ENCODE measurements at regions not wholly inside any gene's neighbourhood (a gene's known extent, or its start where the extent isn't known, plus 50 kb on each side); places are given as distances from the start of the nearest gene placed in this dataset.

DNA sequence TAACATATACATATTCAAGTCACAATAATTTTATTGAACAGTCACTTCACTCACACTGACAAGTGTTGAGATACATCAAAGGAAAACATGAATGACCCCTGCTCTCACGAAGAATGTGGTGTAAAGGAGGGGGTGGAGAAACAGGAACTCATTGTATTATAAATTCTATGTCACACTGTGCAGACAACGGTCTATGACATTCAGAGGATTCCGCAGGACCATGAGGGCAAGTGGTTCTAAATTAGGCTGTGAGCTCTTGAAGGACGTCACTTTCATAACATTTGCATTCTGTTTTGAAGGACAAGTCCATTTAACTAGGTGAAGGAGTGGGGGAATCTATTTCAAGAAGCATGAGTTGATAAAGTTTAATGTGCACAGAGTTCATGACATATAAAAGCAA, 415.2 kb upstream of the HS3ST1 start:
- Histone ChIP-seq H3K27ac (ENCODE audit: low read length) (no peak overlapping the region), H3K27me3 (replicated peaks; ENCODE audit: insufficient read depth, low read length) (no peaks in the 10 kb centered on the region), H3K4me2 (ENCODE audit: low read depth, low read length) (no peak overlapping the region), H3K9ac (ENCODE audit: low read length) (no peak overlapping the region), H3K36me3 (replicated peaks; ENCODE audit: insufficient read depth, low read length) (no peaks in the 10 kb centered on the region), H3F3A (ENCODE audit: insufficient read depth, low read length) (no peaks in the 10 kb centered on the region), H2AFZ (ENCODE audit: low read length) (no peak overlapping the region), H3K4me3 (ENCODE audit: low read length) (no peak overlapping the region), H3K9me3 (replicated peaks; ENCODE audit: insufficient read depth, low read length) (no peaks in the 10 kb centered on the region), H3K9me2 (replicated peaks; ENCODE audit: insufficient read depth, low read length) (no peaks in the 10 kb centered on the region), H3K4me1 (ENCODE audit: low read length) (no peaks in the 10 kb centered on the region), H4K20me1 (ENCODE audit: insufficient read depth, low read length) (no peaks in the 10 kb centered on the region), H3K79me2 (ENCODE audit: low read length) (no peaks in the 10 kb centered on the region)
- TF ChIP-seq, protein P1, sequence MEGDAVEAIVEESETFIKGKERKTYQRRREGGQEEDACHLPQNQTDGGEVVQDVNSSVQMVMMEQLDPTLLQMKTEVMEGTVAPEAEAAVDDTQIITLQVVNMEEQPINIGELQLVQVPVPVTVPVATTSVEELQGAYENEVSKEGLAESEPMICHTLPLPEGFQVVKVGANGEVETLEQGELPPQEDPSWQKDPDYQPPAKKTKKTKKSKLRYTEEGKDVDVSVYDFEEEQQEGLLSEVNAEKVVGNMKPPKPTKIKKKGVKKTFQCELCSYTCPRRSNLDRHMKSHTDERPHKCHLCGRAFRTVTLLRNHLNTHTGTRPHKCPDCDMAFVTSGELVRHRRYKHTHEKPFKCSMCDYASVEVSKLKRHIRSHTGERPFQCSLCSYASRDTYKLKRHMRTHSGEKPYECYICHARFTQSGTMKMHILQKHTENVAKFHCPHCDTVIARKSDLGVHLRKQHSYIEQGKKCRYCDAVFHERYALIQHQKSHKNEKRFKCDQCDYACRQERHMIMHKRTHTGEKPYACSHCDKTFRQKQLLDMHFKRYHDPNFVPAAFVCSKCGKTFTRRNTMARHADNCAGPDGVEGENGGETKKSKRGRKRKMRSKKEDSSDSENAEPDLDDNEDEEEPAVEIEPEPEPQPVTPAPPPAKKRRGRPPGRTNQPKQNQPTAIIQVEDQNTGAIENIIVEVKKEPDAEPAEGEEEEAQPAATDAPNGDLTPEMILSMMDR (IDR thresholded peaks at IDR 0.05; ENCODE audit: low read length), result no peak
- no peak for TF ChIP-seq EZH2phosphoT487 (IDR thresholded peaks at IDR 0.05; ENCODE audit: low read length)
- no peak for TF ChIP-seq EZH2 (optimal IDR thresholded peaks at IDR 0.05; ENCODE audit: low read depth, low read length)
- no peak for DNase-seq

GRCh38 chr4:11843340-11843739, 414.6 kb upstream of the HS3ST1 start:
- Histone ChIP-seq H3K79me2 (ENCODE audit: low read length) (no peaks in the 10 kb centered on the region), H3K4me3 (ENCODE audit: low read length) (no peak overlapping the region), H3K36me3 (replicated peaks; ENCODE audit: insufficient read depth, low read length) (no peaks in the 10 kb centered on the region), H4K20me1 (ENCODE audit: insufficient read depth, low read length) (no peaks in the 10 kb centered on the region), H3K9ac (ENCODE audit: low read length) (no peak overlapping the region), H3K27me3 (replicated peaks; ENCODE audit: insufficient read depth, low read length) (no peaks in the 10 kb centered on the region), H3K9me2 (replicated peaks; ENCODE audit: insufficient read depth, low read length) (no peaks in the 10 kb centered on the region), H3F3A (ENCODE audit: insufficient read depth, low read length) (no peaks in the 10 kb centered on the region), H2AFZ (ENCODE audit: low read length) (no peak overlapping the region), H3K4me1 (ENCODE audit: low read length) (no peaks in the 10 kb centered on the region), H3K4me2 (ENCODE audit: low read depth, low read length) (no peak overlapping the region), H3K27ac (ENCODE audit: low read length) (no peak overlapping the region), H3K9me3 (replicated peaks; ENCODE audit: insufficient read depth, low read length) (no peaks in the 10 kb centered on the region)
- DNase-seq, result no peak
- TF ChIP-seq EZH2phosphoT487 (IDR thresholded peaks at IDR 0.05; ENCODE audit: low read length) (no peak), EZH2 (optimal IDR thresholded peaks at IDR 0.05; ENCODE audit: low read depth, low read length) (no peak)
- TF ChIP-seq, protein P1 (IDR thresholded peaks at IDR 0.05; ENCODE audit: low read length), result no peak

GRCh38 chr4:11842620-11843263, 414.0 kb upstream of the HS3ST1 start:
- H2AFZ ChIP-seq (ENCODE audit: low read length), result no peak overlapping the region
- no peaks in the 10 kb centered on the region for H3K79me2 ChIP-seq (ENCODE audit: low read length)
- H3K27me3 ChIP-seq (replicated peaks; ENCODE audit: insufficient read depth, low read length), result no peaks in the 10 kb centered on the region
- no peaks in the 10 kb centered on the region for H3K4me1 ChIP-seq (ENCODE audit: low read length)
- no peak overlapping the region for H3K4me3 ChIP-seq (ENCODE audit: low read length)
- no peaks in the 10 kb centered on the region for H3K9me3 ChIP-seq (replicated peaks; ENCODE audit: insufficient read depth, low read length)
- no peak overlapping the region for H3K4me2 ChIP-seq (ENCODE audit: low read depth, low read length)
- H4K20me1 ChIP-seq (ENCODE audit: insufficient read depth, low read length), result no peaks in the 10 kb centered on the region
- H3K9me2 ChIP-seq (replicated peaks; ENCODE audit: insufficient read depth, low read length), result no peaks in the 10 kb centered on the region
- no peak overlapping the region for H3K9ac ChIP-seq (ENCODE audit: low read length)
- no peaks in the 10 kb centered on the region for H3F3A ChIP-seq (ENCODE audit: insufficient read depth, low read length)
- no peaks in the 10 kb centered on the region for H3K36me3 ChIP-seq (replicated peaks; ENCODE audit: insufficient read depth, low read length)
- no peak for DNase-seq
- no peak for TF ChIP-seq EZH2phosphoT487 (IDR thresholded peaks at IDR 0.05; ENCODE audit: low read length)
- TF ChIP-seq, protein P1 (IDR thresholded peaks at IDR 0.05; ENCODE audit: low read length), result no peak
- no peak for TF ChIP-seq EZH2 (optimal IDR thresholded peaks at IDR 0.05; ENCODE audit: low read depth, low read length)
- no peak overlapping the region for H3K27ac ChIP-seq (ENCODE audit: low read length)
